Retina (tissue), 1 donor: ENCODE measurements at regions not wholly inside any gene's neighbourhood (a gene's known extent, or its start where the extent isn't known, plus 50 kb on each side); places are given as distances from the start of the nearest gene placed in this dataset.
"Not testable (repeated sequence)": the region's sequence is repeated elsewhere in the genome, so short reads cannot be mapped to it uniquely, and the experiment has no call there.

Experiments
- DNase-seq: peaks from one replicate; pipeline ENCODE4 v3.0.0-alpha.2; 2016

- no peak for DNase-seq
Observed at GRCh38 chr12:19719672-19720071, 280.4 kb downstream of the AEBP2 start.

- DNase-seq: no peak
Observed at GRCh38 chr12:19726122-19726521, 286.8 kb downstream of the AEBP2 start.

DNA sequence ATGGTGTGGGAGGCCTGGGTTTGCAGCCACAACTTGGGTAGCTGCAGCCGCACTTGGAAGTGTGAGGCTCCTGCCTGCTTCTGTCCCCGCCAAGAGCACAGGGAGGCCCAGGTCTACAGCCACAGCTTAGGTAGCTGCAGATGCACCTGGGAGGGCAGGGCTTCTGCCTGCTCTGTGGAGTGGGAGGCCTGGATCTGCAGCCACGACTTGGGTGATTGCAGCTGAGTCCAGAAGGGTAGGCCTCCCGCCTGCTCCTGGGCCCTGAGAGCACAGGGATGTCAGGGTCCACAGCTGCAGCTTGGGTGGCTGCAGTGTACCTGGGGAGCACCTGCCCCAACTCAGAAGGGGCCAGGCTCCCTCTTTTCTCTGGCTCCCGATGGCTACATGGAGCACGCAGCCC is 287.3 kb downstream of the AEBP2 start:
- no peak for DNase-seq

DNA sequence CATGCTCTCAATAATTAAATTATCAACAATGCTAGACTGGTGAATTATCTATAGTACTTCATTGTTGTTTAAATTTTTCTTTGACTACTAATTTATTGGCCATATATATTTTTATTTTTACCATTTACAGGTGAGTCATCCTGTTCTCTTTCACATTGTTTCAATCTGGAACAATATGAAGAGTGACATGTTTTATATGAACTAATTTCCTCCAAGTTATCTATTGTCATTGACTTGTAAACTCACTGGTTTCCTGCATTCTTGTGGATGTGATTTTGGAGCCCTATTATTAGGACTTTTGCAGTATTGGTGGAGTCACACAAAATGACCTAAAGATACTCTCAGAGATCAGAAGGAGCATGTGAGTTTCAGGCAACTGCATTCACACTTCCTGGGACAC is 297.7 kb downstream of the AEBP2 start:
- no peak for DNase-seq

DNA sequence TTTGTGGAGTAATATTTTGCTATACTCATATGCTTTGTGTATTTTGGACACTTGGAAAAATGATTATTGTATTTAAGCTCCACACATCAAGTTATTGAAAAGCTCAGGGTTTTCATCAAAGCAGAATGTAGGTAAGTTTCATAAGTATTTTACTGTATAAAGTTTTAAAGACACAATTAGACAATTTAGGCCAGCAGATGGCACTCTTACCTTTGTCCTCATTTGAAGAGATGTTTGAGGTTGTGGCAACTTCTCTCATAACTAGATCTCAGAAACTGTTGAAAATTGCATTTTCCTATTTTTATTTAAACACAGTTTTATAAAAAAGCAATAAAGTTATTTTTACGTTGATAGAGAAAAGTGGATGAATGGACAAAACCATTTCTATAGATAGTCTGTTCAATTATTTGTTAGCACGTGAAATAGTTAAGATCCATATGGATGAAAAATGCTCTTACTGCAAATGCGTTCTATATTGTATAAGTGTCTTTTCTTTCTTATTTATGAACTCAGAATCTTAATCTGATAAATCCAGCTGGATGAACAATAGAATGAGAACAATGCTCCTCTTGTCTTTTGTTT is 300.0 kb downstream of the AEBP2 start:
- DNase-seq: peak; percentile 42

- DNase-seq: peak; percentile 11
Observed at GRCh38 chr12:19740472-19741131, 301.3 kb downstream of the AEBP2 start.

DNA sequence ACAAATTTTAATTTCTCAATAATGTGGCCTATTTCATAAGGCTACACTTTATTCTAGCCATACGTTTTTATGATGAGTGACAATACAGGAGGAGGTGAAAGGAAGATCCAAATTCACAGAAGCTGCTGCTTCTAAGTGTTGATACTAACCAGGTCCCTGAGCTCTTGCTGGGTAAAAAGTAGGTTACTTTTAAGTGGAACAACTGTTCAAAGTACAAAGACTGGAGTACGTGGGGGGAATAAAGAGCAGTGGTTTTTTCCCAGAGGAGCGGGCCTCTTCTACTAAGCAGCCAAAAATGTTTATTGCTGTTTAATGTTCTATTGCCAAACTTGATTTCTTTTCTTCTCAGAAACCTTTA is 301.8 kb downstream of the AEBP2 start:
- DNase-seq: no peak

DNA sequence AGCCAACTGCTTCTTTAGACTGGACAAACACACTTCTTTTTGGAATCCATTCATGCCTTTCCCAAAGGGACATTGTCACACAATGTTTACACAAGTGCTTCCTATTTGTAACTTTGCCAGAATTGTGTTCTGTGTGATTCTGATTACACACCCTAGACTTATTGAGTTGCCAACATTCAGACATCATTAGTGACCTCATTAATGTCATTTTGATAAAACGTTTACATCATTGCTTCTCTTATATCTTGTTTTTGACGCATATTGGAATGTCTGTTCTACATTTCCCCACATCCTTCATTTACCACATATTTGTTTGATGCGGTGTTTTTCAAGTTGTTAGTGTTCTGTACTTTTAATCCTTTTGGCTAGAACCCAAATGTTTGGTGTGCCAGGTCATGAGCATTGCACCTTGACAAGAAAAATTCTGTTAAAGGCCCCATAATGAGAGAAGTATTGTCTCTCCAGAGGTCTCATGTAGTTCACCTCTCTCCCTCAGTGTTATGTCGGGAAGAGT is 305.5 kb downstream of the AEBP2 start:
- DNase-seq: no peak

GRCh38 chr12:19746471-19746870 is 307.2 kb downstream of the AEBP2 start:
- no peak for DNase-seq

DNA sequence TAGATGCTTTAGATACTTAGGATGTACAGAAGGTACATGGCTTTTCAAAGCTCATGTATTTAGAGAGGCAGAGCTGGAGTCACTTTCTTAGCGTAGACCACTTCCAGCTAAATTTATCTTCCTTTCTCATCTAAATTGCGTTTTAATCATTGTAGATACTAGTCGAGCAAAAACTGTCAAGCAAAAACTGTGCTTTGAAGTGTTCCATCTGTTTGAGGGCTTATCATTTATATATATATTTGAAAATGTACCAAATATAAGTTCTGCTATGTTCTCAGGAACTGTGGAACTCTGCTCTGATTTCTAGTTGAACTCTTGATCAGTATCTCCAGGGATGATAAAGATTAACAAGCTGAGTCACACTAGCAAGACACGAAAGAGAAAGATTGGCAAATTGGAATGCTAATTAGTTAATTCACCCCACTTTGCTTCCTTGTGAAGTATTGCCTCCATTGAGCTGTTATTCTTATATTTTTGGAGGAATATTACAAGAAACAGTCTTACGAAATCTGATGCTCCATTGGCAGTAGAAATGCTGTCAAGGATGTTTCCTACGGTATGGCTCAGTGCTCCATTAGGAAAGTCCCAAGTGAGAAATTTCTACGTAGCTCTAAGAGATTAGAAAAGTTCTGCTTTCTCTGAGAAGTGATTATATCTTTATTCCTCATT is 310.7 kb downstream of the AEBP2 start:
- no peak for DNase-seq

DNA sequence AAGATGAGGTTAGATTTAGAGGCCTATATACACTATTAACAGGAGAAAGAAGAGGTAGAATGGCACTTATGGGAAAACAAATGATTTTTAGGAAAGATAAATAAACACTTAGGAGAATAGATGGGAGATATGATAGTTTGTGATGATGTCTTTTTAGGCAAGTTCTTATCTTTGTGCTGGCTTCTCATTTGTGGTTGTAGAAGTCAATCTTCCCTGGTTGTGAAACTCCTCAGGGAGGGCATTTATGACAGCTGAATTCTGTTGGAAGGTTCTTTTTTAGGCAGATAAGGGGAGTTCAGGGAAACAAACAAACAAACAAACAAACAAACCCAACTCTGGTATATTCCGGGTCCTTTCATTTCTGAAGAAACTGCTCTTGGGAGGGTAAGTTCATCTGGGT is 311.8 kb downstream of the AEBP2 start:
- no peak for DNase-seq

GRCh38 chr12:19752712-19753111 is 313.4 kb downstream of the AEBP2 start:
- no peak for DNase-seq

GRCh38 chr12:19755136-19755535 is 315.8 kb downstream of the AEBP2 start:
- no peak for DNase-seq

DNA sequence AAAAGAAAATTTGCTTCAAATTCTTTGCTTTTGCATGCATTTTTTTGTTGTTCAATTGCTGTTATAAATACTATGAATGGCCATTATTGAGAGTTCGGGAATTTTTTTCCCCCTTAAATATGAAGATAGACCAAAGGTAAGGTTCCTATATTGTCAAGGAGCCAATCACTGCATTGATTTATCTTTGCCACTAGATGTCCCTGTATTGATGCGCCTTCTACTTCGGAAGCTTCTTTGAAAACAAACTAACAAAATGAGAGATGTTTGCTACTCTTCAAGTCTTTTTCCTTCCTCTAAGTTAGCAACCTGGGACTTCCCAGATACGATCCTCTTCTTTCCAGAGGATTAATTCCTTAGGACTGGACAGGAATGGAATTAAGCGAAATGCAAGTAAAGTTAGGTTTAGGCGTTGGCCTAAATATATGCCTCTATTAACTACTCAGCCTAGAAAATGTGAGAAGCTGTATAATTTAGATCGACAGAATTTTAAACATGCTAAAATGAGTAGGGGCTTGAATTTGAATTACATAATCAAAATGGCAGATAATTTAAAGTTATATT is 318.1 kb downstream of the AEBP2 start:
- peak; percentile 53 for DNase-seq

DNA sequence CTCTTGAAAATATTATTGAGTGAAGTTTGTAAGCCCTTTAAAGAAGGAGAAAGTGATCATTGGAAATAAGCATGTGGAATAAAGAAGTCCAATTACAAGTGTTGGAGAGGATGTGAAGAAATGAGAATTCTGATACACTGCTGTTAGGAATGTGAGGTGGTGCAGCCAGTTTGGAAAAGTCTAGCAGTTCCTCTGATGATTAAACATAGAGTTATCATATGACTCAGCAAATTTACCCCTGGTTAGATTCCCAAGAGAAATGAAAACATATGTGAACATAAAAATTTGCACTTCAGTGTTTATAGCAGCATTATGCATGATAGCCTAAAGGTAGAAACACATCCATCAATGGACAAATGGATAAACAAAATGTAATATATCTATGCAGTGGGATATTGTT is 319.9 kb downstream of the AEBP2 start:
- DNase-seq: no peak

DNA sequence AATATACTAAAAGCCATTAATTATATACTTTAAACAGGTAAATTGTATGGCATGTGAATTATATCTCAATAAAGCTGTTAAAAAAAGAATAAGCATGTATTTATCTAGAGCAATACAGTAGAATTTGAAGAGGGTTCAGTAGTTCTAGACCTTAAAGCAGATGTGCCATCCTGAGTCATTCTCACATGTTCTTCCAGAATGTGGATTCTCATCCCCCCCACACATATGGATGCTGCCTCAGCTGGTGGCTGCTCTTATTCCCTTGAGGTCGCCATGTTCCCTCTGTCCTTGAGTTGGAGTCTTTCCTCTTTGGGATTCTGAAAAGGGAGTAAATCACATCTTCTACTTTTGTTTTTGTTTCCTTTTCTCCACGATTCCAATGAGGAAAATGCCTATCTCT is 321.3 kb downstream of the AEBP2 start:
- no peak for DNase-seq

DNA sequence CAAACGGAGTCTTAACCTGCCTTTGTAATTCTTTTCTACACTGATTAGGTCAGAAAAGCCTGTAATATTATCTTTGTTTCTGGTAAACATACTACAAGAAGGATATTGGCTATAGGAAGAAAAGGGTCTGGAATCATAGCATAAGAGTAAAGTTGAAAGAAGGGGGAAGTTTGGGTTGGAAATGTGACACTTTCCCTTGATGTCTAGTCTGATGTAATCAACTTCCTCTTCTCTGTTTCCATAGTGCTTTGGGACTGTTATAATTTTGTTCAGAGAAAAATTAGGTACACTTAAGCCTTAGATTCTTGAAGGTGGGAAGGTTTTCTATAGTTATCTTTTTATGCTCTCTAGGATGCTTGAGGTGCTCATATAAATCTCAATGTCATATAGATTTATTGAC is 322.2 kb downstream of the AEBP2 start:
- DNase-seq: no peak

DNA sequence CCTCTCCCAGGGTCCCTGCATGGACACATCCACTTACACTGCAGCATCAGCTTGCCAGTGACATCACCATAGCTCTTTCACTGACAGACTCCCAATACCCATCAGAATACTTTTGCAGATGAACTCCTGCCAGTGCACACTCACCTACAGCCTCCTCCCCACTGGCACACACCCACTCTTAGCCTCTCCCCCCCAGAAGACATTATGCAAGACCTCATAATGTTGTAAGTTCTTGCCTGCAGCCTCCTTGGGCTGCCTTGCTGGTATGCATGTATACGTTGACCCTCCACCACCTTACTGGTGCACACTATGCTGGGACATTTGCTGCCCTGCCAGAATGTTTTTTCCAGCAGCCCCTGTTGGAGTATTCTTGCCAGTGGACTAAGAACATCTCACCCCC is 324.2 kb downstream of the AEBP2 start:
- no peak for DNase-seq

GRCh38 chr12:19764408-19764807 is 325.1 kb downstream of the AEBP2 start:
- DNase-seq: no peak

DNA sequence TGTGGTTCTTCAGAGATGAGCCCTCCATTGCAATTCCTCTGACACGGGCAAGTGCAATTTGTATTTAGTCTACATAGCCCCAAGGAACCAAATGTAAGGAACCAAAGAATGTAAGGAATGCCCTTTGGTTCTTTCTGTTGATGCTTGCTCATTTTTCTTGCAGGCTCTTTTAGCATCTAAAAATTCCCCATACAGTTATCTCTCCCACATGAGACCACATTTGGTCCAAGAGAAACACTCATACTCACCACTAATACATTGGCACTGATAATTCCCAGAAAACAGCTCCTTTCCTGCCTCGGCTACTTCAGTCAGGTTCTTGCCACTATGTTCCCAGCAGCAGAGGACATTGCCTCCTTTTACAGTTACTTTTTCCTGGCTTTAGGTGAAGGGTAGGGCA is 332.6 kb downstream of the AEBP2 start:
- DNase-seq: no peak

DNA sequence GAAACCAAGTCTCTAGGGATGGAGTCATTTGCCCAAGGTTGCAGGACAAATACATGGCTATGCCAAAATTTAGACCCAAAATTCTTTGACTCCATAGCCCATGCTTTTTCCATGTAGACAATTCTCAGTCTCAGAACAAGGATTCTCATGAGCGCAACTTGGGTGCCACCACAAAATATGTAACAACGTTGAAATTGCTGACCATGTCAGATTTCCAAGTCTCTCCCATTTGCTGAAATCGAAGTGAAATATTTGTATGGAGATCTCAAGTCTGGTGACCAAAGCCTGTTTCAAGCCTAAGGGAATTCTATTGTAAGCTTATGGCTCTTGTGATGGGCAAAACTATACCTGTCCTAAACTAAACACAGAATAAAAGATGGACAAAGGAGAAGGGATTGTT is 333.5 kb downstream of the AEBP2 start:
- no peak for DNase-seq

GRCh38 chr12:19775241-19775640 is 335.9 kb downstream of the AEBP2 start:
- no peak for DNase-seq

GRCh38 chr12:19775976-19776375 is 336.7 kb downstream of the AEBP2 start:
- DNase-seq: not testable (repeated sequence)

- no peak for DNase-seq
Observed at GRCh38 chr12:19778172-19778571, 338.9 kb downstream of the AEBP2 start.
